ENCODE measurements at regions not wholly inside any gene's neighbourhood (a gene's known extent, or its start where the extent isn't known, plus 50 kb on each side); places are given as distances from the start of the nearest gene placed in this dataset.

DNA sequence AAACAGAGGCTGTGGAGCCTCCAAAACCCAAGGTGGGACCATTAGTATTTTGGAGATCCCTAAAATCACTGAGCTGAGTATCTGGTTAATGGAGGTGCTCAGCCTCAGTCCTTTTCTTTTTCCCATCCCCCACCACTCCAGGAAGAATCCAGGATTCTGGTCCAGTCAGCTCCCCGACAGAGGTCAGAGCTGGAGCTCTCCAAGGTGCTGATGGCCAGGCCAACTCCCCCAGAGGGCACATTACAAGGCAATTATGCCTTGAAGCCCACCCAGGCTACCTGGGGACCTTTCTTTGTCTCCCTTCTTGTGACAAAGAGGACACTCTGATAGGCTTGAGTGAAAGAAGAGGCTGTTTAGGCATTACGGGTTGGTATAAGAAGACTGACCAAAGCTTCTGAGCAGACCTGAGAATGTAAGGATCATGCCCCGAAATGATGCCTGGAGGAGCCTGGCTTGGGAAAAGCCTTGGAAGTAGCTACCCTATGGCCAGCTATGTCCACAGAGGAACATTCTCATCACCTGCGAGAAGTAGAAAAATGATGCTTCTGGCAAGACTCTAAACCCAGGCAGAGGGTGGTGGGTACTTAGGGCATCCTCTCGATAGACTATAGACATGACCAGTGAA lies 102.5 kb upstream of the LDAH start:
- TF ChIP-seq ZFX (IDR thresholded peaks at IDR 0.05; ENCODE audit: borderline replicate concordance) (no peak), CTCF (IDR thresholded peaks at IDR 0.05) (no peak)
- no peak overlapping the region for H3K27ac ChIP-seq

- no peak for TF ChIP-seq CTCF (IDR thresholded peaks at IDR 0.05)
- TF ChIP-seq ZFX (IDR thresholded peaks at IDR 0.05; ENCODE audit: borderline replicate concordance) = no peak
- no peak overlapping the region for H3K27ac ChIP-seq
Measured at GRCh38 chr2:20919297-20919800, 96.4 kb upstream of the LDAH start.

- no peak overlapping the region for H3K27ac ChIP-seq
- TF ChIP-seq CTCF (IDR thresholded peaks at IDR 0.05) (no peak), ZFX (IDR thresholded peaks at IDR 0.05; ENCODE audit: borderline replicate concordance) (no peak)
Measured at GRCh38 chr2:20917719-20918572, 95.0 kb upstream of the LDAH start.

- TF ChIP-seq ZFX (IDR thresholded peaks at IDR 0.05; ENCODE audit: borderline replicate concordance) (no peak), CTCF (IDR thresholded peaks at IDR 0.05) (no peak)
- no peak overlapping the region for H3K27ac ChIP-seq
Measured at GRCh38 chr2:20917287-20917660, 94.4 kb upstream of the LDAH start.

DNA sequence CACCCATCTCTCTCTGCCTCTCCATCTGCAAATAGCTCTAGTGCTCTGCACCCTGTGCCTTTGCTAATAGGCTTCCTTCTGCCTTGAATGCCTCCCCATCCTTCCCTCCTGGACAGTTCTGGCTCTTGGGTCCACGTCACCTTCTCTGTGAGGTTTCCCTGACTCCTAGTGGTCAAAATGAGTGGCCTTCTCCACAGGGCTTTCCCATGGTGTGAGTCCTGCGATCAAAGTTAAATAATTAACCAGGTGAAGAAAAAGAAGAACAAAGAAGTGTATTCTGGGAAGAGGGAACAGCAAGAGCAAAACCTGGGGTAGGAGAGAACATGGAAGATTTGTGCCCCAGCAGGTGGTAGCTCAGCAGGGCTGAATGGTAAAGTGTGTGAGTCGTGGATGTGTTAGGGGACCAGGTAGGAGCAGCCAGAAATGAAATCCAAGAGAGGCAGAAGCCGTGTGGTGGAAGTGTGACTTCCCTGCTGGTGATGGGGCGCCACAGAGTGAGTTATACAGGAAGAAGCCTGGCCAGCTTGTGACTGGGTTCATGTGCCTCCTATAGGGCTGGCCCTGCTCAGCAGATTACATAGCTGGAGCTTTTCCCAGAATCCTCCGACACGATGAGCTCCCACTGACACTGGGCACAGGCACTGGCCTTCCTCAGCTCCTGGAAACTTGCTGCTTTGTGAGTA lies 93.8 kb upstream of the LDAH start:
- peak; percentile 64 for TF ChIP-seq CTCF (IDR thresholded peaks at IDR 0.05)
- no peak for TF ChIP-seq ZFX (IDR thresholded peaks at IDR 0.05; ENCODE audit: borderline replicate concordance)
- H3K27ac ChIP-seq = no peak overlapping the region

- no peak overlapping the region for H3K27ac ChIP-seq
- TF ChIP-seq CTCF (IDR thresholded peaks at IDR 0.05) (no peak), ZFX (IDR thresholded peaks at IDR 0.05; ENCODE audit: borderline replicate concordance) (no peak)
Measured at GRCh38 chr2:20915271-20915670, 92.4 kb upstream of the LDAH start.
